Loucy (cell line): ENCODE measurements at regions not wholly inside any gene's neighbourhood (a gene's known extent, or its start where the extent isn't known, plus 50 kb on each side); places are given as distances from the start of the nearest gene placed in this dataset.

Experiments
- CTCF ChIP-seq: fragments of 200-600 bp; sonication (generic); conservative IDR thresholded peaks from 2 replicates; pipeline ENCODE4 v1.5.1; 2014; ENCODE audit warnings: mild to moderate bottlenecking, antibody characterized with exemption, low read length
- EZH2phosphoT487 ChIP-seq: fragments of 200-600 bp; IDR thresholded peaks from 2 replicates; pipeline ENCODE4 v1.6.1; 2018; ENCODE audit warnings: antibody characterized with exemption, mild to moderate bottlenecking, moderate library complexity, borderline replicate concordance

GRCh38 chr12:89024580-89024979, 327.7 kb downstream of the DUSP6 start:
- no peak for TF ChIP-seq CTCF
- no peak for TF ChIP-seq EZH2phosphoT487
